Mucosa of descending colon (tissue), 3 donors: ENCODE measurements at regions not wholly inside any gene's neighbourhood (a gene's known extent, or its start where the extent isn't known, plus 50 kb on each side); places are given as distances from the start of the nearest gene placed in this dataset.

Experiments
- ATAC-seq: fragments of 200-7000 bp; cut with Tn5 transposase; one replicate; pipeline ENCODE4 v1.9.1; 2020; ENCODE audit warnings: mild to moderate bottlenecking, moderate library complexity
- DNase-seq, 3 donors: peaks; one replicate each; pipeline ENCODE4 v3.0.0-alpha.2; 2020
- H3K36me3 ChIP-seq: fragments of 200-600 bp; one replicate; pipeline ENCODE4 v1.8.0; 2021; ENCODE audit warnings: low read depth, mild to moderate bottlenecking
- H3K4me1 ChIP-seq: fragments of 200-600 bp; one replicate; pipeline ENCODE4 v1.8.0; 2021; ENCODE audit warnings: low read depth, mild to moderate bottlenecking
- H3K4me3 ChIP-seq: fragments of 200-600 bp; one replicate; pipeline ENCODE4 v1.8.0; 2021; ENCODE audit warnings: mild to moderate bottlenecking
- H3K9me3 ChIP-seq: fragments of 200-600 bp; one replicate; pipeline ENCODE4 v1.8.0; 2021; ENCODE audit warnings: mild to moderate bottlenecking
- CTCF ChIP-seq: fragments of 200-600 bp; IDR thresholded peaks from one replicate; pipeline ENCODE4 v1.8.0; 2022; ENCODE audit warnings: antibody characterized with exemption, mild to moderate bottlenecking
- intact Hi-C, 2 donors: fragments of 100-400 bp; cut with DNase I in 1 of 2; cut with micrococcal nuclease in 1 of 2; formaldehyde crosslinking; loops; one replicate each; pipeline versions ENCODE4 v1.11.0 to v1.11.1; 2022; cut with DNase I, micrococcal nuclease
- donor health status: DM: no; HTN: no; CAD: no; lungs with moderate emphysema.
- donor health status: DM: no; HTN: no; CAD: no.
- donor health status: DM: no; HTN: yes; CAD: no.

- intact Hi-C loops = no loop called here
- no peaks in the 10 kb centered on the region for H3K36me3 ChIP-seq
- DNase-seq (no peak), ATAC-seq (no peak)
- no peaks in the 10 kb centered on the region for H3K4me1 ChIP-seq
- peaks cover 1% of the 10 kb centered on the region for H3K9me3 ChIP-seq
- no peak overlapping the region for H3K4me3 ChIP-seq
- no peak for TF ChIP-seq CTCF
Measured at GRCh38 chr5:21143686-21144085, 1155.7 kb upstream of the CDH18 start.

GRCh38 chr5:21142791-21143190 is 1154.8 kb upstream of the CDH18 start:
- Histone ChIP-seq H3K36me3 (no peaks in the 10 kb centered on the region), H3K4me1 (no peaks in the 10 kb centered on the region), H3K4me3 (no peak overlapping the region), H3K9me3 (no peaks in the 10 kb centered on the region)
- intact Hi-C loops = no loop called here
- TF ChIP-seq CTCF = no peak
- DNase-seq (no peak), ATAC-seq (no peak)

- ATAC-seq (no peak), DNase-seq (no peak)
- H3K36me3 ChIP-seq = no peaks in the 10 kb centered on the region
- H3K9me3 ChIP-seq = no peaks in the 10 kb centered on the region
- H3K4me3 ChIP-seq = no peak overlapping the region
- TF ChIP-seq CTCF = no peak
- intact Hi-C loops = no loop called here
- no peaks in the 10 kb centered on the region for H3K4me1 ChIP-seq
Measured at GRCh38 chr5:21140987-21141386, 1153.0 kb upstream of the CDH18 start.

- no peak for TF ChIP-seq CTCF
- no peaks in the 10 kb centered on the region for H3K4me1 ChIP-seq
- intact Hi-C loops = no loop called here
- ATAC-seq (no peak), DNase-seq (no peak)
- no peak overlapping the region for H3K4me3 ChIP-seq
- H3K36me3 ChIP-seq = no peaks in the 10 kb centered on the region
- peaks cover 6% of the 10 kb centered on the region for H3K9me3 ChIP-seq
Measured at GRCh38 chr5:21126236-21126635, 1138.2 kb upstream of the CDH18 start.

GRCh38 chr5:21125238-21125983 is 1137.4 kb upstream of the CDH18 start:
- TF ChIP-seq CTCF = no peak
- Histone ChIP-seq H3K36me3 (no peaks in the 10 kb centered on the region), H3K4me1 (no peaks in the 10 kb centered on the region), H3K4me3 (no peak overlapping the region), H3K9me3 (peaks cover 8% of the 10 kb centered on the region)
- DNase-seq = no peak
- no peak for ATAC-seq
- intact Hi-C loops = no loop called here

- Histone ChIP-seq H3K4me3 (no peak overlapping the region), H3K36me3 (no peaks in the 10 kb centered on the region), H3K4me1 (no peaks in the 10 kb centered on the region), H3K9me3 (peaks cover 22% of the 10 kb centered on the region)
- ATAC-seq (no peak), DNase-seq (no peak)
- TF ChIP-seq CTCF = no peak
- intact Hi-C loops = no loop called here
Measured at GRCh38 chr5:21121213-21121612, 1133.2 kb upstream of the CDH18 start.
